GM23338 (cell line): ENCODE measurements at regions not wholly inside any gene's neighbourhood (a gene's known extent, or its start where the extent isn't known, plus 50 kb on each side); places are given as distances from the start of the nearest gene placed in this dataset.

Source experiments
- ATAC-seq: fragments of 200-7000 bp; cut with Tn5 transposase; 3 replicates; pipeline ENCODE4 v1.9.1; 2020
- DNase-seq: peaks from one replicate; pipeline ENCODE4 v3.0.0-alpha.2; 2015; ENCODE audit warnings: low spot score
- H2AFZ ChIP-seq: fragments of 200-600 bp; sonication (generic); 2 replicates; pipeline ENCODE4 v1.8.0; 2016; ENCODE audit warnings: antibody characterized with exemption, mild to moderate bottlenecking, moderate library complexity
- H3F3A ChIP-seq: fragments of 200-600 bp; sonication (generic); replicated peaks from 2 replicates; pipeline ENCODE4 v1.8.0; 2017; ENCODE audit warnings: antibody characterized with exemption, mixed run types, low read depth
- H3K27ac ChIP-seq: fragments of 200-600 bp; sonication (generic); 2 replicates; pipeline ENCODE4 v1.6.1; 2016; ENCODE audit warnings: low read depth
- H3K27me3 ChIP-seq: fragments of 200-600 bp; sonication (generic); 2 replicates; pipeline ENCODE4 v1.8.0; 2016; ENCODE audit warnings: mild to moderate bottlenecking, mixed run types, moderate library complexity; ENCODE audit not compliant: insufficient read depth
- H3K36me3 ChIP-seq: fragments of 200-600 bp; sonication (generic); 2 replicates; pipeline ENCODE4 v1.8.0; 2016; ENCODE audit warnings: mild to moderate bottlenecking; ENCODE audit not compliant: insufficient read depth
- H3K4me1 ChIP-seq: fragments of 200-600 bp; sonication (generic); 2 replicates; pipeline ENCODE4 v1.8.0; 2016; ENCODE audit warnings: mild to moderate bottlenecking, moderate library complexity; ENCODE audit not compliant: insufficient read depth
- H3K4me2 ChIP-seq: fragments of 200-600 bp; sonication (generic); 2 replicates; pipeline ENCODE4 v1.7.1; 2017; ENCODE audit warnings: mixed run types
- H3K4me3 ChIP-seq: fragments of 200-600 bp; sonication (generic); 2 replicates; pipeline ENCODE4 v1.6.1; 2016; ENCODE audit warnings: mixed run types
- H3K79me2 ChIP-seq: fragments of 200-600 bp; sonication (generic); replicated peaks from 2 replicates; pipeline ENCODE4 v1.8.0; 2017; ENCODE audit warnings: mild to moderate bottlenecking; ENCODE audit not compliant: insufficient read depth
- H3K9me2 ChIP-seq: fragments of 200-600 bp; sonication (generic); 2 replicates; pipeline ENCODE4 v1.8.0; 2017; ENCODE audit not compliant: insufficient read depth
- H4K20me1 ChIP-seq: fragments of 200-600 bp; sonication (generic); replicated peaks from 2 replicates; pipeline ENCODE4 v1.8.0; 2017; ENCODE audit warnings: mild to moderate bottlenecking; ENCODE audit not compliant: insufficient read depth
- H3K27ac Mint-ChIP-seq: 2 replicates; pipeline ENCODE4 v1.8.0; 2020; ENCODE audit warnings: inconsistent platforms, mild to moderate bottlenecking, moderate library complexity, mixed read lengths
- H3K27me3 Mint-ChIP-seq: 3 replicates; pipeline ENCODE4 v1.8.0; 2022; ENCODE audit warnings: low read depth, mild to moderate bottlenecking, moderate library complexity, mixed read lengths, inconsistent platforms; ENCODE audit not compliant: insufficient read depth, poor library complexity
- H3K36me3 Mint-ChIP-seq: 3 replicates; pipeline ENCODE4 v1.8.0; 2021; ENCODE audit warnings: low read depth, mild to moderate bottlenecking, inconsistent platforms, moderate library complexity, mixed read lengths
- H3K4me1 Mint-ChIP-seq: 3 replicates; pipeline ENCODE4 v1.8.0; 2020; ENCODE audit warnings: mild to moderate bottlenecking, inconsistent platforms, mixed read lengths
- H3K4me3 Mint-ChIP-seq: 3 replicates; pipeline ENCODE4 v1.8.0; 2021; ENCODE audit warnings: moderate library complexity, mild to moderate bottlenecking, inconsistent platforms, mixed read lengths
- H3K9me3 Mint-ChIP-seq: 3 replicates; pipeline ENCODE4 v1.8.0; 2020; ENCODE audit warnings: moderate library complexity, mild to moderate bottlenecking, inconsistent platforms, mixed read lengths
- CREB1 ChIP-seq: fragments of 250-450 bp; sonication (Bioruptor Pico); IDR thresholded peaks from 2 replicates; pipeline ENCODE4 v1.5.0; 2020; ENCODE audit warnings: low read depth, mild to moderate bottlenecking, moderate library complexity
- EZH2 ChIP-seq: fragments of 200-600 bp; sonication (generic); IDR thresholded peaks from one replicate; pipeline ENCODE4 v1.8.0; 2017; ENCODE audit warnings: antibody characterized with exemption, mild to moderate bottlenecking, low read depth; ENCODE audit not compliant: unreplicated experiment
- EZH2phosphoT487 ChIP-seq: fragments of 200-600 bp; sonication (generic); IDR thresholded peaks from one replicate; pipeline ENCODE4 v1.8.1; 2018; ENCODE audit warnings: antibody characterized with exemption; ENCODE audit not compliant: unreplicated experiment
- JUNB ChIP-seq: IDR thresholded peaks from one replicate; pipeline ENCODE4 v1.6.1; 2016; ENCODE audit warnings: antibody characterized with exemption; ENCODE audit not compliant: unreplicated experiment
- NANOG ChIP-seq: IDR thresholded peaks from 2 replicates; pipeline ENCODE4 v1.6.1; 2016; ENCODE audit warnings: antibody characterized with exemption, borderline replicate concordance
- POLR2AphosphoS5 ChIP-seq: IDR thresholded peaks from 2 replicates; pipeline ENCODE4 v1.6.1; 2016; ENCODE audit warnings: antibody characterized with exemption, low read depth
- REST ChIP-seq: IDR thresholded peaks from one replicate; pipeline ENCODE4 v1.6.1; 2018; ENCODE audit warnings: antibody characterized with exemption; ENCODE audit not compliant: unreplicated experiment
- STAT1 ChIP-seq: IDR thresholded peaks from one replicate; pipeline ENCODE4 v1.6.1; 2016; ENCODE audit warnings: antibody characterized with exemption; ENCODE audit not compliant: unreplicated experiment
- ZNF114 ChIP-seq: fragments of 250-450 bp; sonication (Bioruptor Pico); IDR thresholded peaks from 2 replicates; pipeline ENCODE4 v1.5.0; 2020; ENCODE audit warnings: mild to moderate bottlenecking, moderate library complexity
- ZNF462 ChIP-seq: fragments of 250-450 bp; sonication (Bioruptor Pico); IDR thresholded peaks from 2 replicates; pipeline ENCODE4 v1.5.0; 2020; ENCODE audit warnings: mild to moderate bottlenecking, moderate library complexity
- TF ChIP-seq, protein P1 (sequence below), 2 experiments: fragments of 200-600 bp in 1 of 2; sonication (generic) in 1 of 2; conservative IDR thresholded peaks; 2 replicates each; pipeline versions ENCODE4 v1.5.1 to v1.6.1; 2016 to 2017; ENCODE audit warnings: antibody characterized with exemption in 2 of 2, low read depth in 2 of 2, mild to moderate bottlenecking in 2 of 2, moderate library complexity in 1 of 2

DNA sequence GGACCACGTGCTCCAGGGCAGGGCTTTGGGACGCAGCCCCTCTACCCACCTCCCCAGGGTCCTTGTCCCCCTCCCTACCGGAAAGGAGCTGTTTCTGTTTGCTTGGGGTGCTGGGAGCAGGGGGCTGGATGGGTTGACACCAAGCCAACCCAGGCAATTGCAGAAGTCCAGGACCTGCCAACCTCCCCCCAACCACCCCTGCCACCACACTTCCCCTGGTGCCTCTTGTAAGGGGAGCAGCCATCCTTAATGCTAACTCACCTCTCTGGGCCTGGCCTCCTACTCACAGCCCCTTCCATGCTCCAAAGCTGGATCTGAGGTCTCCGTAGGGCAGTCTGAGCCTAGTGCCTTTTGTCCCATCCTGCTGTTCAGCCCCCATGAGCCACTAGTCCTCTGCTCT, 631.9 kb downstream of the BCOR start (continued):
- TF ChIP-seq ZNF462 (CRISPR knock-in tag) (no peak), STAT1 (no peak), ZNF114 (CRISPR knock-in tag) (no peak), REST (no peak), CREB1 (CRISPR knock-in tag) (no peak), POLR2AphosphoS5 (no peak), JUNB (no peak)

GRCh38 chrX:39469126-39469525, 628.6 kb downstream of the BCOR start:
- no peak overlapping the region for H2AFZ ChIP-seq
- DNase-seq = no peak
- H3K27me3 ChIP-seq = no peaks in the 10 kb centered on the region
- H4K20me1 ChIP-seq = no peaks in the 10 kb centered on the region
- Mint-ChIP-seq H3K9me3 (no peaks in the 10 kb centered on the region), H3K4me1 (no peaks in the 10 kb centered on the region), H3K27me3 (peaks cover 1% of the 10 kb centered on the region), H3K4me3 (no peak overlapping the region), H3K27ac (no peak overlapping the region), H3K36me3 (no peaks in the 10 kb centered on the region)
- no peaks in the 10 kb centered on the region for H3F3A ChIP-seq
- no peak overlapping the region for H3K4me2 ChIP-seq
- no peaks in the 10 kb centered on the region for H3K79me2 ChIP-seq
- no peak overlapping the region for H3K27ac ChIP-seq
- no peak for ATAC-seq
- H3K4me1 ChIP-seq = no peaks in the 10 kb centered on the region
- H3K9me2 ChIP-seq = no peaks in the 10 kb centered on the region
- H3K4me3 ChIP-seq = no peak overlapping the region
- H3K36me3 ChIP-seq = no peaks in the 10 kb centered on the region
- no peak for TF ChIP-seq EZH2
- TF ChIP-seq, protein P1, sequence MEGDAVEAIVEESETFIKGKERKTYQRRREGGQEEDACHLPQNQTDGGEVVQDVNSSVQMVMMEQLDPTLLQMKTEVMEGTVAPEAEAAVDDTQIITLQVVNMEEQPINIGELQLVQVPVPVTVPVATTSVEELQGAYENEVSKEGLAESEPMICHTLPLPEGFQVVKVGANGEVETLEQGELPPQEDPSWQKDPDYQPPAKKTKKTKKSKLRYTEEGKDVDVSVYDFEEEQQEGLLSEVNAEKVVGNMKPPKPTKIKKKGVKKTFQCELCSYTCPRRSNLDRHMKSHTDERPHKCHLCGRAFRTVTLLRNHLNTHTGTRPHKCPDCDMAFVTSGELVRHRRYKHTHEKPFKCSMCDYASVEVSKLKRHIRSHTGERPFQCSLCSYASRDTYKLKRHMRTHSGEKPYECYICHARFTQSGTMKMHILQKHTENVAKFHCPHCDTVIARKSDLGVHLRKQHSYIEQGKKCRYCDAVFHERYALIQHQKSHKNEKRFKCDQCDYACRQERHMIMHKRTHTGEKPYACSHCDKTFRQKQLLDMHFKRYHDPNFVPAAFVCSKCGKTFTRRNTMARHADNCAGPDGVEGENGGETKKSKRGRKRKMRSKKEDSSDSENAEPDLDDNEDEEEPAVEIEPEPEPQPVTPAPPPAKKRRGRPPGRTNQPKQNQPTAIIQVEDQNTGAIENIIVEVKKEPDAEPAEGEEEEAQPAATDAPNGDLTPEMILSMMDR (conservative IDR thresholded peaks at IDR 0.05; ENCODE audit: low read depth in 2 of 2) = no peak
- no peak for TF ChIP-seq CREB1 (CRISPR knock-in tag)
- TF ChIP-seq JUNB = no peak
- TF ChIP-seq EZH2phosphoT487 = no peak
- no peak for TF ChIP-seq NANOG
- no peak for TF ChIP-seq STAT1
